H9 (cell line): ENCODE measurements at regions not wholly inside any gene's neighbourhood (a gene's known extent, or its start where the extent isn't known, plus 50 kb on each side); places are given as distances from the start of the nearest gene placed in this dataset.

Source experiments
- DNase-seq: peaks from one replicate; pipeline ENCODE4 v3.0.0-alpha.2; 2017
- H2AFZ ChIP-seq: one replicate; pipeline ENCODE4 v1.6.1; 2013; ENCODE audit warnings: mild to moderate bottlenecking, low read length, control low read depth, moderate library complexity
- H2AK5ac ChIP-seq: 2 replicates; pipeline ENCODE4 v1.6.1; 2013; ENCODE audit warnings: low read length, control low read depth, mixed read lengths; ENCODE audit not compliant: insufficient read length
- H2BK120ac ChIP-seq: one replicate; pipeline ENCODE4 v1.6.1; 2013; ENCODE audit warnings: low read depth, mild to moderate bottlenecking, low read length, control low read depth, inconsistent platforms; ENCODE audit not compliant: poor library complexity, severe bottlenecking
- H2BK12ac ChIP-seq: 2 replicates; pipeline ENCODE4 v1.6.1; 2013; ENCODE audit warnings: low read length, control low read depth, mixed read lengths, low read depth; ENCODE audit not compliant: insufficient read length
- H2BK15ac ChIP-seq: 2 replicates; pipeline ENCODE4 v1.6.1; 2013; ENCODE audit warnings: low read depth, low read length, control low read depth
- H2BK20ac ChIP-seq: one replicate; pipeline ENCODE4 v1.6.1; 2013; ENCODE audit warnings: low read depth, mild to moderate bottlenecking, low read length, control low read depth, inconsistent platforms; ENCODE audit not compliant: poor library complexity, severe bottlenecking
- H2BK5ac ChIP-seq: 2 replicates; pipeline ENCODE4 v1.6.1; 2013; ENCODE audit warnings: low read length, control low read depth, mixed read lengths; ENCODE audit not compliant: insufficient read length
- H3K14ac ChIP-seq: 2 replicates; pipeline ENCODE4 v1.6.1; 2013; ENCODE audit warnings: low read length, control low read depth; ENCODE audit not compliant: insufficient read depth
- H3K18ac ChIP-seq: 2 replicates; pipeline ENCODE4 v1.6.1; 2013; ENCODE audit warnings: low read depth, mild to moderate bottlenecking, mixed read lengths, low read length, control low read depth; ENCODE audit not compliant: insufficient read length
- H3K23ac ChIP-seq: 2 replicates; pipeline ENCODE4 v1.6.1; 2013; ENCODE audit warnings: low read length, control low read depth, mixed read lengths, low read depth; ENCODE audit not compliant: insufficient read length
- H3K23me2 ChIP-seq: 2 replicates; pipeline ENCODE4 v1.6.1; 2013; ENCODE audit warnings: low read depth, mild to moderate bottlenecking, mixed read lengths, low read length, control low read depth; ENCODE audit not compliant: insufficient read length, poor library complexity, severe bottlenecking
- H3K27ac ChIP-seq: 2 replicates; pipeline ENCODE4 v1.5.1; 2013; ENCODE audit warnings: low read length, control low read depth, mixed read lengths, low read depth; ENCODE audit not compliant: insufficient read length
- H3K27me3 ChIP-seq: 2 replicates; pipeline ENCODE4 v1.6.1; 2013; ENCODE audit warnings: low read length, control low read depth, inconsistent platforms; ENCODE audit not compliant: insufficient read depth
- H3K4ac ChIP-seq: 2 replicates; pipeline ENCODE4 v1.6.1; 2013; ENCODE audit warnings: low read depth, mild to moderate bottlenecking, control low read depth, inconsistent platforms, low read length, moderate library complexity
- H3K4me1 ChIP-seq: 2 replicates; pipeline ENCODE4 v1.6.1; 2013; ENCODE audit warnings: low read length, control low read depth, inconsistent platforms; ENCODE audit not compliant: insufficient read depth
- H3K4me2 ChIP-seq: 2 replicates; pipeline ENCODE4 v1.6.1; 2013; ENCODE audit warnings: low read length, control low read depth, mixed read lengths; ENCODE audit not compliant: insufficient read length, insufficient read depth
- H3K56ac ChIP-seq: 2 replicates; pipeline ENCODE4 v1.6.1; 2013; ENCODE audit warnings: low read depth, mild to moderate bottlenecking, mixed read lengths, low read length, control low read depth; ENCODE audit not compliant: insufficient read length
- H3K79me1 ChIP-seq: 2 replicates; pipeline ENCODE4 v1.6.1; 2013; ENCODE audit warnings: low read depth, mild to moderate bottlenecking, moderate library complexity, low read length, control low read depth, inconsistent platforms; ENCODE audit not compliant: insufficient read depth, poor library complexity, severe bottlenecking
- H3K79me2 ChIP-seq: 2 replicates; pipeline ENCODE4 v1.6.1; 2013; ENCODE audit warnings: low read length, control low read depth, inconsistent platforms; ENCODE audit not compliant: insufficient read depth
- H3K9ac ChIP-seq: 2 replicates; pipeline ENCODE4 v1.6.1; 2013; ENCODE audit warnings: low read length, control low read depth, mixed read lengths; ENCODE audit not compliant: insufficient read length; ENCODE audit errors: extremely low read depth
- H3K9me3 ChIP-seq: one replicate; pipeline ENCODE4 v1.6.1; 2013; ENCODE audit warnings: low read depth, low read length, inconsistent platforms; ENCODE audit not compliant: control insufficient read depth
- H3T11ph ChIP-seq: one replicate; pipeline ENCODE4 v1.6.1; 2013; ENCODE audit warnings: mild to moderate bottlenecking, low read length, control low read depth, inconsistent platforms
- H4K20me1 ChIP-seq: one replicate; pipeline ENCODE4 v1.6.1; 2013; ENCODE audit not compliant: control insufficient read depth, insufficient read length, insufficient read depth
- H4K5ac ChIP-seq: 2 replicates; pipeline ENCODE4 v1.6.1; 2013; ENCODE audit warnings: low read depth, mild to moderate bottlenecking, mixed read lengths, low read length, control low read depth; ENCODE audit not compliant: insufficient read length
- H4K8ac ChIP-seq: replicated peaks from 2 replicates; pipeline ENCODE4 v1.6.1; 2013; ENCODE audit warnings: low read length, control low read depth, mixed read lengths, low read depth; ENCODE audit not compliant: insufficient read length
- H4K91ac ChIP-seq: 2 replicates; pipeline ENCODE4 v1.6.1; 2013; ENCODE audit warnings: low read depth, mild to moderate bottlenecking, moderate library complexity, mixed read lengths, low read length, control low read depth; ENCODE audit not compliant: insufficient read length
- H3K27ac Mint-ChIP-seq, 3 experiments: 2 replicates in 2 of 3; 3 replicates in 1 of 3; pipeline ENCODE4 v1.8.0; 2020 to 2021; ENCODE audit warnings: mixed read lengths in 3 of 3, mild to moderate bottlenecking in 1 of 3, moderate library complexity in 1 of 3
- H3K27me3 Mint-ChIP-seq: 2 replicates; pipeline ENCODE4 v1.8.0; 2021; ENCODE audit warnings: low read depth, mild to moderate bottlenecking, moderate library complexity, mixed read lengths
- H3K36me3 Mint-ChIP-seq, 3 experiments: 2 replicates in 2 of 3; 3 replicates in 1 of 3; pipeline ENCODE4 v1.8.0; 2020 to 2021; ENCODE audit warnings: low read depth in 3 of 3, mixed read lengths in 3 of 3; ENCODE audit not compliant: insufficient read depth in 1 of 3
- H3K4me1 Mint-ChIP-seq, 2 experiments: 2 replicates each; pipeline ENCODE4 v1.8.0; 2020; ENCODE audit warnings: mixed read lengths in 2 of 2
- H3K4me3 Mint-ChIP-seq, 2 experiments: 2 replicates in 1 of 2; 3 replicates in 1 of 2; pipeline ENCODE4 v1.8.0; 2020 to 2021; ENCODE audit warnings: mild to moderate bottlenecking in 2 of 2, mixed read lengths in 2 of 2, moderate library complexity in 1 of 2
- H3K9me3 Mint-ChIP-seq, 2 experiments: 2 replicates in 1 of 2; 3 replicates in 1 of 2; pipeline ENCODE4 v1.8.0; 2020; ENCODE audit warnings: mild to moderate bottlenecking in 2 of 2, mixed read lengths in 2 of 2, moderate library complexity in 1 of 2
- WGBS: extraction: QIAGEN DNeasy Blood & Tissue Kit; methylation state at CpG from one replicate; pipeline ENCODE4 v1.1.7; 2013; ENCODE audit warnings: missing lambda C conversion rate, low lambda C conversion rate, mixed read lengths; ENCODE audit not compliant: insufficient read length; ENCODE audit errors: extremely low coverage; 5-methylcytosine and 5-hydroxymethylcytosine counted together
- TF ChIP-seq, protein P1 (sequence below): fragments of 200-600 bp; sonication (generic); conservative IDR thresholded peaks from 3 replicates; pipeline ENCODE4 v1.8.0; 2021; ENCODE audit warnings: antibody characterized with exemption, mild to moderate bottlenecking

DNA sequence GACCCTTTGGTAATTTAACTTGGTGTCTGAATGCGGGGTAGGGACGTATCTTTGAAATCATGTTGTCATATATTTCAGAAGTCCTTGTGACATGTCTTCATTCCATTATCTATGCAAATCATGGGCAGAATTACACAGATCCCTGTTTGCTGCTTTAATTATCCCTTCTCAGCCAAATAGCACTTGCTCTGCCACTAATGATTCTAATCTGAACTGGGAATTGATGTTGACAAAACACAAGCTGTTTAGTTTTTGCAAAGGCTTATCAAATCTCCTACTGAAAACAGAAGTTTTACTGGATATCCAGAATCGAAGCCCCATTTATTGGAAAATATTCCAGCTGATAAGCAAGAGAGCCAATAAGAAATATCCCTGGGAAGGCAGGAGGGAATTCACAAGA lies 205.9 kb upstream of the COX10 start:
- Mint-ChIP-seq H3K4me1 (peaks cover 15 to 20% of the 10 kb centered on the region in 2 experiments), H3K4me3 (no peak overlapping the region), H3K27me3 (no peaks in the 10 kb centered on the region), H3K27ac (no peak overlapping the region), H3K36me3 (peaks cover 0 to 5% (median 0%) of the 10 kb centered on the region in 3 experiments; a peak in 2 of 7 replicates), H3K9me3 (peaks cover 13% of the 10 kb centered on the region in 2 experiments; a peak in 3 of 5 replicates)
- H4K5ac ChIP-seq, result no peak overlapping the region
- DNase-seq, result no peak
- no peaks in the 10 kb centered on the region for H3K23me2 ChIP-seq
- no peak overlapping the region for H2BK12ac ChIP-seq
- H3T11ph ChIP-seq, result no peak overlapping the region
- no peak overlapping the region for H3K9ac ChIP-seq
- H2BK120ac ChIP-seq, result no peak overlapping the region
- H2AFZ ChIP-seq, result no peak overlapping the region
- no peak overlapping the region for H2BK15ac ChIP-seq
- H3K18ac ChIP-seq, result no peak overlapping the region
- H2AK5ac ChIP-seq, result no peak overlapping the region
- WGBS, result no CpG with 5 or more reads among the region's 3 CpGs
- H3K4ac ChIP-seq, result no peak overlapping the region
- no peak overlapping the region for H2BK5ac ChIP-seq
- TF ChIP-seq, protein P1, sequence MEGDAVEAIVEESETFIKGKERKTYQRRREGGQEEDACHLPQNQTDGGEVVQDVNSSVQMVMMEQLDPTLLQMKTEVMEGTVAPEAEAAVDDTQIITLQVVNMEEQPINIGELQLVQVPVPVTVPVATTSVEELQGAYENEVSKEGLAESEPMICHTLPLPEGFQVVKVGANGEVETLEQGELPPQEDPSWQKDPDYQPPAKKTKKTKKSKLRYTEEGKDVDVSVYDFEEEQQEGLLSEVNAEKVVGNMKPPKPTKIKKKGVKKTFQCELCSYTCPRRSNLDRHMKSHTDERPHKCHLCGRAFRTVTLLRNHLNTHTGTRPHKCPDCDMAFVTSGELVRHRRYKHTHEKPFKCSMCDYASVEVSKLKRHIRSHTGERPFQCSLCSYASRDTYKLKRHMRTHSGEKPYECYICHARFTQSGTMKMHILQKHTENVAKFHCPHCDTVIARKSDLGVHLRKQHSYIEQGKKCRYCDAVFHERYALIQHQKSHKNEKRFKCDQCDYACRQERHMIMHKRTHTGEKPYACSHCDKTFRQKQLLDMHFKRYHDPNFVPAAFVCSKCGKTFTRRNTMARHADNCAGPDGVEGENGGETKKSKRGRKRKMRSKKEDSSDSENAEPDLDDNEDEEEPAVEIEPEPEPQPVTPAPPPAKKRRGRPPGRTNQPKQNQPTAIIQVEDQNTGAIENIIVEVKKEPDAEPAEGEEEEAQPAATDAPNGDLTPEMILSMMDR, result no peak
- no peaks in the 10 kb centered on the region for H4K20me1 ChIP-seq
- H2BK20ac ChIP-seq, result no peak overlapping the region
- H3K4me2 ChIP-seq, result no peak overlapping the region
- no peaks in the 10 kb centered on the region for H3K79me1 ChIP-seq
- H3K27me3 ChIP-seq, result no peaks in the 10 kb centered on the region
- no peak overlapping the region for H3K27ac ChIP-seq
- no peaks in the 10 kb centered on the region for H3K79me2 ChIP-seq
- no peaks in the 10 kb centered on the region for H3K9me3 ChIP-seq
- H3K14ac ChIP-seq, result no peak overlapping the region
- H4K91ac ChIP-seq, result no peak overlapping the region
- no peak overlapping the region for H4K8ac ChIP-seq
- H3K4me1 ChIP-seq, result no peaks in the 10 kb centered on the region
- H3K23ac ChIP-seq, result no peak overlapping the region
- no peak overlapping the region for H3K56ac ChIP-seq
